ENCODE measurements at regions not wholly inside any gene's neighbourhood (a gene's known extent, or its start where the extent isn't known, plus 50 kb on each side); places are given as distances from the start of the nearest gene placed in this dataset.

- TF ChIP-seq CTCF (conservative IDR thresholded peaks at IDR 0.05 in 1 of 2, IDR thresholded peaks at IDR 0.05 in 1 of 2; ENCODE audit: low read depth in 1 of 2, low read length in 2 of 2) (peak; percentile 42), EZH2 (IDR thresholded peaks at IDR 0.05; ENCODE audit: low read length, missing control alignments) (no peak)
These were observed 926.3 kb upstream of the ARRDC3 start for GRCh38 chr5:92309336-92309991.

All from fibroblast of lung (primary cell).